Lower leg skin (tissue), 3 donors: ENCODE measurements at regions not wholly inside any gene's neighbourhood (a gene's known extent, or its start where the extent isn't known, plus 50 kb on each side); places are given as distances from the start of the nearest gene placed in this dataset.

Experiments
- POLR2A ChIP-seq, 2 donors: fragments of 450-650 bp; IDR thresholded peaks; one replicate each; pipeline ENCODE4 v1.6.1; 2016 to 2017; ENCODE audit warnings: antibody characterized with exemption in 2 of 2, mild to moderate bottlenecking in 1 of 2, moderate library complexity in 1 of 2
- TF ChIP-seq, protein P1 (sequence below), 3 donors: fragments of 450-650 bp; IDR thresholded peaks; one replicate each; pipeline ENCODE4 v1.5.1; 2016; ENCODE audit warnings: antibody characterized with exemption in 3 of 3, mild to moderate bottlenecking in 3 of 3, moderate library complexity in 2 of 3

DNA sequence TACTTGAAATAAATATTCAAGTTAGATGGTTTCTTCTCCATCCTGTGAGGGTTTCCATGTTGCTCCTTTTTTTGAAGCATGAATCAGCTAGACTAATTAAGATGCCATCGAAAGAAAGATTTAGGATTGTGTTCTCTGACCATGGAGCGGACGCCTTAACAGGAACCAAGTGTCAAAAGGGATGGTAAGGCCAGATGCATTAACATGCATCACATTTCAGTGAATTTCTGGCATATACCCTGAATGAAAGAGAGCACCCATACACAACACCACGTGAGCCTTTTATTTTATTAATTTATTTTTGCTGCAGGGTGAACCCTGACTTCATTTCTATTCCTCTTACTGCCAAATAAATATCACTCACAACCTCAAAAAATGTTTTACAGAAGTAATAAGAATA is 1045.3 kb upstream of the ARRDC3 start:
- TF ChIP-seq, protein P1, sequence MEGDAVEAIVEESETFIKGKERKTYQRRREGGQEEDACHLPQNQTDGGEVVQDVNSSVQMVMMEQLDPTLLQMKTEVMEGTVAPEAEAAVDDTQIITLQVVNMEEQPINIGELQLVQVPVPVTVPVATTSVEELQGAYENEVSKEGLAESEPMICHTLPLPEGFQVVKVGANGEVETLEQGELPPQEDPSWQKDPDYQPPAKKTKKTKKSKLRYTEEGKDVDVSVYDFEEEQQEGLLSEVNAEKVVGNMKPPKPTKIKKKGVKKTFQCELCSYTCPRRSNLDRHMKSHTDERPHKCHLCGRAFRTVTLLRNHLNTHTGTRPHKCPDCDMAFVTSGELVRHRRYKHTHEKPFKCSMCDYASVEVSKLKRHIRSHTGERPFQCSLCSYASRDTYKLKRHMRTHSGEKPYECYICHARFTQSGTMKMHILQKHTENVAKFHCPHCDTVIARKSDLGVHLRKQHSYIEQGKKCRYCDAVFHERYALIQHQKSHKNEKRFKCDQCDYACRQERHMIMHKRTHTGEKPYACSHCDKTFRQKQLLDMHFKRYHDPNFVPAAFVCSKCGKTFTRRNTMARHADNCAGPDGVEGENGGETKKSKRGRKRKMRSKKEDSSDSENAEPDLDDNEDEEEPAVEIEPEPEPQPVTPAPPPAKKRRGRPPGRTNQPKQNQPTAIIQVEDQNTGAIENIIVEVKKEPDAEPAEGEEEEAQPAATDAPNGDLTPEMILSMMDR (IDR thresholded peaks at IDR 0.05): no peak
- no peak for TF ChIP-seq POLR2A (IDR thresholded peaks at IDR 0.05)
